Naive thymus-derived CD8-positive, alpha-beta T cell (primary cell): ENCODE measurements at regions not wholly inside any gene's neighbourhood (a gene's known extent, or its start where the extent isn't known, plus 50 kb on each side); places are given as distances from the start of the nearest gene placed in this dataset.

Source experiments
- ATAC-seq, 2 donors: fragments of 150-1000 bp; cut with Tn5 transposase in 1 of 2; sonication (Bioruptor Pico), chemical (Tn5 transposase) in 1 of 2; 1 replicate in 1 of 2; 2 replicates in 1 of 2; pipeline ENCODE4 v1.10.0; 2021; ENCODE audit warnings: mild to moderate bottlenecking in 2 of 2, moderate library complexity in 2 of 2
- POLR2A ChIA-PET: fragments of 350-600 bp; sonication (Branson Sonifier 250); formaldehyde crosslinking; loops from one replicate; lab custom pipeline; 2021; ENCODE audit warnings: antibody characterized with exemption; lab: Charles Lee
- DNase-seq, 10 donors: peaks; one replicate each; pipeline versions ENCODE4 v3.0.0 to v3.0.0-alpha.2; 2020 to 2022
- H3K27ac Mint-ChIP-seq, 10 donors: one replicate each; pipeline ENCODE4 v1.8.0; 2020 to 2022; ENCODE audit warnings: mild to moderate bottlenecking in 10 of 10, mixed read lengths in 10 of 10, moderate library complexity in 4 of 10, inconsistent platforms in 1 of 10
- H3K27me3 Mint-ChIP-seq, 5 donors: one replicate each; pipeline ENCODE4 v1.8.0; 2021 to 2022; ENCODE audit warnings: mixed read lengths in 5 of 5
- H3K36me3 Mint-ChIP-seq, 3 donors: one replicate each; pipeline ENCODE4 v1.8.0; 2020 to 2022; ENCODE audit warnings: mixed read lengths in 3 of 3, mild to moderate bottlenecking in 2 of 3, inconsistent platforms in 1 of 3
- H3K4me1 Mint-ChIP-seq, 4 donors: one replicate each; pipeline ENCODE4 v1.8.0; 2021 to 2022; ENCODE audit warnings: mixed read lengths in 4 of 4
- H3K4me3 Mint-ChIP-seq, 10 donors: one replicate each; pipeline ENCODE4 v1.8.0; 2020 to 2022; ENCODE audit warnings: mild to moderate bottlenecking in 10 of 10, mixed read lengths in 10 of 10, moderate library complexity in 6 of 10, inconsistent platforms in 1 of 10
- H3K9me3 Mint-ChIP-seq, 9 donors: one replicate each; pipeline ENCODE4 v1.8.0; 2020 to 2022; ENCODE audit warnings: mixed read lengths in 9 of 9, mild to moderate bottlenecking in 3 of 9, inconsistent platforms in 1 of 9, moderate library complexity in 1 of 9

DNA sequence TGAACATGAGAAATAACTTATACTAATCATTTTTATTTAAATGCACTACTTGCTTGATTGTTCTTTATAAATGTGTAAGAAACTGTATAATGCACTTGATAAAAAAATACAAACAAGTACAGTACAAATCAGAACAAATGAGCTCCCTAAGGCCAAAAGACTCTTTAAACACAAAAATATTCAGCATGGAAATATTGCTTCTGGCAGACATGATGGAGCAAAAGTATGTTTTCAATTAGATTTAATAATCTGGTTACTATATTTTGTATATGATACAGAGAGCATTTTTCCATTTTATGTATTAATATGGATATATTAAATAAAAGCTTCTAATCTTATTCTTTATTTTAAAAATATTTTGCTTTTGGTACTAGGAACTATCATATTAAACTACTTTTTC is 800.2 kb upstream of the LRFN5 start:
- Mint-ChIP-seq H3K4me3 (no peak overlapping the region), H3K27me3 (no peaks in the 10 kb centered on the region), H3K9me3 (peaks cover 0 to 13% (median 5%) of the 10 kb centered on the region in 9 donors), H3K36me3 (no peaks in the 10 kb centered on the region), H3K27ac (no peak overlapping the region), H3K4me1 (no peaks in the 10 kb centered on the region)
- no peak for DNase-seq
- POLR2A ChIA-PET = no interaction called here
- ATAC-seq = no peak

DNA sequence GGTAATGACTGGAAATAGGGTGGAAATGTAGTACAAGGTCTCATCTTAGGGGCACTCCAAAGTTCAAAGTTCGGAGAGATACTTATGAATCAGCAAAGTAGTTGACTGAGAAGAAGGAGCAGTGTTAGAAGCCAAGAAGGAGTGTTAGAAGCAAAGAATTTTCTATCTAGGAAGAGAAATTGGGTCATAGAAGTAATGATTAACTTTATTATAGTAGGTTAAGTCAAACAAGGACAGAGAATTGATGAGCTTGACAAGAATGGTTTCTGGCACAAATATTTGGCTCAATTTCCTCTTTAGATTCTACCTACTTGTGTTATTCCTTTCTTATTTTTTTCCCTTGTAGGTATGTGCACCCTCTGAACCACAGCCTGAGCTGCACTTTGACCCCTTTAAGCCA is 810.5 kb upstream of the LRFN5 start:
- Mint-ChIP-seq H3K27me3 (no peaks in the 10 kb centered on the region), H3K4me3 (no peak overlapping the region), H3K27ac (no peak overlapping the region), H3K4me1 (peaks cover 0 to 2% (median 0%) of the 10 kb centered on the region in 4 donors), H3K9me3 (peaks cover 0 to 23% (median 2%) of the 10 kb centered on the region in 9 donors), H3K36me3 (peaks cover 0 to 4% (median 0%) of the 10 kb centered on the region in 3 donors)
- POLR2A ChIA-PET = no interaction called here
- DNase-seq (no peak), ATAC-seq (no peak)

DNA sequence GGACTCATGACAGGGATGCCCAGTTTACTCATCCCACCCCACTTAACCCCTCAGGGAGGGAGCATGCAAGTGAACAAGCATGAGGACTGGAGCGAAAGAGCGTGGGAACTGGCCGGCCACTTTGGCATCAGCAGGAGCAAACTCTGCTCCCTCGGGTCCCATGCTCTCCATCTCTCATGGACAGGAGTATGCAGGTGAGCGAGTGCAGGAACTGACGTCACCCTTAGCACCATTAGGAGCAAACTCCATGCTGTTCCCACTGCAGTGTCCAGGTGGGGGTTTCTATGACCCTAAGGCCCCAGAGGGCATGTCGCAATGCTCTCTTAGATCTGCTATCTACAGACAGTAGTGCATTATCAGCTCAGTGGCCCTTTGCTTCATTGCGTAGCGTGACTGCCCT is 821.8 kb upstream of the LRFN5 start:
- no peak for DNase-seq
- H3K27ac Mint-ChIP-seq = no peak overlapping the region
- no peaks in the 10 kb centered on the region for H3K36me3 Mint-ChIP-seq
- H3K4me3 Mint-ChIP-seq = no peak overlapping the region
- POLR2A ChIA-PET = no interaction called here
- no peak for ATAC-seq
- peaks cover 0 to 13% (median 3%) of the 10 kb centered on the region in 9 donors for H3K9me3 Mint-ChIP-seq
- peaks cover 0 to 4% (median 0%) of the 10 kb centered on the region in 5 donors for H3K27me3 Mint-ChIP-seq
- no peaks in the 10 kb centered on the region for H3K4me1 Mint-ChIP-seq

DNA sequence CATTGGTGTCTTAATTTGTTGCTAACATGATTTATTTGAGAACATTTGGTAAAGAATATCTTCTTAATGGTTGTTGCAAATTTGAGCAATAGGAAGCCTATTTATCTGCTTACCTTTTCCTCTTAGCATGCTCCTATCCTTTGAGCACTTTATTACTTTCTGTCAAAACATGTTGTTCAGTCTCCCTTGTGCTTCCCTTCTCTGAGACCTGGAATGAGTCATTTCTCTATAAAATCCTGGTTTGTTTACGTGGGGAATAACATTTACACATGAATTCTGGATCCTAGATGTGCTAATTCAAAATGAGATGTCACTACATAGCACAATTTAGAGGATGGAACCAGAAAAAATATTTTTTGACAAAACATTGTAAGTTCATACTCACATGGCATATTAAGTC is 844.0 kb upstream of the LRFN5 start:
- H3K36me3 Mint-ChIP-seq = no peaks in the 10 kb centered on the region
- no peaks in the 10 kb centered on the region for H3K4me1 Mint-ChIP-seq
- peaks cover 0 to 5% (median 0%) of the 10 kb centered on the region in 5 donors for H3K27me3 Mint-ChIP-seq
- ATAC-seq (no peak), DNase-seq (no peak)
- H3K4me3 Mint-ChIP-seq = no peak overlapping the region
- POLR2A ChIA-PET = no interaction called here
- H3K9me3 Mint-ChIP-seq = peaks cover 0 to 14% (median 4%) of the 10 kb centered on the region in 9 donors
- H3K27ac Mint-ChIP-seq = no peak overlapping the region

DNA sequence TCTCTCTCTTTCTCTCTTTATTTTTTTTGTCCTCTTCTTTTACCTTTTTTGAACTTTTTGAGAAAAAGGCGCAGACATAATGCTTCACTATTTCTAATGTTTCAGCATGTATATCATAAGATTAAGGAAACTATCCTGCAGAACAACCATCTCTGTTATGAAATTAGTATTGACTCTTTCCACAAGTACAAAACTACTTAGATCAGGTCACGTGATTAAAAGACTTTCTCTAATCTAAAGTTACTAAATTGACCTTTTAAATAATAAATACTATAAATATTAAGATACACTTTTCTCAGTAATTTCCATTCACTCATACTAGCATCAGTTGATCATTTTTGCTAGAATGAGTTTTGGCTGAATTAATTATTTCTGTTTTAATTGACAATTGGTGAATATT is 844.5 kb upstream of the LRFN5 start:
- no peaks in the 10 kb centered on the region for H3K4me1 Mint-ChIP-seq
- H3K9me3 Mint-ChIP-seq = peaks cover 0 to 18% (median 7%) of the 10 kb centered on the region in 9 donors
- POLR2A ChIA-PET = no interaction called here
- no peak overlapping the region for H3K27ac Mint-ChIP-seq
- H3K36me3 Mint-ChIP-seq = no peaks in the 10 kb centered on the region
- DNase-seq (no peak), ATAC-seq (no peak)
- no peak overlapping the region for H3K4me3 Mint-ChIP-seq
- H3K27me3 Mint-ChIP-seq = peaks cover 0 to 5% (median 0%) of the 10 kb centered on the region in 5 donors

DNA sequence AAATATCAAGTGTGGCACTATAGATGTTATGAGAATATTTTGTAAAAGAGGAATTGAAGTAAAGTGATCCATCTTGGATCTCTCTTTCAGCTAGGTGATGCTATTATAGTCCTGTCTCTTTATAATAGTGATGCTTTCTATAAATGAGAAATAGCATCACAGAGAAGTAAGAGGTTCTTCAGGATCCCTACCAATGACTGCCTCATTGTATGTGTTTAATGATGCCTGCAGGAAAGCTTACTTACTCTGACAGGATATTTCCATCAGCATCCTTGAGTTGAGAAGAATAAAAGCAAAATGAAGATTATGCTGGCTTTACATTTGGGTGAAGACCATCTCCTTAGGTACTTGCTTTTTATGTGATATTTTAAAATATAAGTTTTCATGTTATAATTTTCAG is 846.0 kb upstream of the LRFN5 start:
- Mint-ChIP-seq H3K36me3 (no peaks in the 10 kb centered on the region), H3K4me1 (no peaks in the 10 kb centered on the region), H3K9me3 (peaks cover 0 to 27% (median 13%) of the 10 kb centered on the region in 9 donors), H3K4me3 (no peak overlapping the region), H3K27me3 (peaks cover 0 to 5% (median 0%) of the 10 kb centered on the region in 5 donors), H3K27ac (no peak overlapping the region)
- DNase-seq (no peak), ATAC-seq (no peak)
- POLR2A ChIA-PET = no interaction called here

DNA sequence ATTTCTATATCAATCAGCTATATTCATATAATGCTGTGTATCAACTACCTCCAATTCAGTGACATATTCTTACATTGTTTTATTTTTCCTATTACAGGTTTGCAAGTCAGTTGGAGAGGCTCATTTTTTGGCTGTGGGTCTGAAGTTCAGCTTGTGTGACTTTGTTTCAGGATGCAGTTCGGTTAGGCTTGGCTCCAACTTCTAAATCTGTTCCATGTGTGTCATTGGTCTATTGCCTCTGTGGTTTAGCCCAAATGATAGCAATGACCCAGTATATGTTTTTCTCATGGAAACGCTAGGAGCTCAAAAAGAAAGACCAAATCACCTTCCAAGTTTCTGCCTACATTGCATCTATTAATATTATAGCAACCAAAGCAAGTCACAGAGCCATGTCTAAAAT is 848.6 kb upstream of the LRFN5 start:
- Mint-ChIP-seq H3K27me3 (peaks cover 0 to 5% (median 0%) of the 10 kb centered on the region in 5 donors), H3K36me3 (no peaks in the 10 kb centered on the region), H3K4me1 (no peaks in the 10 kb centered on the region), H3K9me3 (peaks cover 0 to 42% (median 19%) of the 10 kb centered on the region in 9 donors), H3K27ac (no peak overlapping the region), H3K4me3 (no peak overlapping the region)
- ATAC-seq (no peak), DNase-seq (no peak)
- POLR2A ChIA-PET = no interaction called here

DNA sequence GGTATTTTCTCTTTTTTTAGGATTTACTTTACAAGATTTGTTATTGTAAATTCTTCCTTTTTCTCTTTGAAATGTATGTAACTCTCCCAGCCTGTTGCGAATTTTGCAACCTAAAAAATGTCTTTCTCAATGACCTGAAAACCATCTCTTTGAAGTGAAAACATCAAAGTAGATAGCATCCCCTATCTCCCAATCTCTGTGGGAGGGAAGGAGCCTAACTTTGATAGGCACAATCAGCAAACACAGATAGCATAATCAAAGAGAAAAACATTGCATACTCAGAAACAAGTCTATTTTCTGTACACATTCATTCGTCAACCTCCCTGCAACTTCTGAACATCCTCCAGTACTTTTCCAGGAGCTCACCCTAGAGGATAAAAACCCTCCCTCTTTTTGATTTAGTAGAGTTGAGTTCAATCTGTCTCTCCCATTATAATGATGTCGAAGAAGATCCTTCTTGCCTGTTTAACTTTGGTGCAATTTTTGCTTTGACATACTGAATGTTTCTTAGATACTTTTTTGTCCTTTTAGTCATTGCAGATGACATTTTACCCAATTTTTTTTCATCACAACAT is 849.2 kb upstream of the LRFN5 start:
- H3K4me3 Mint-ChIP-seq = no peak overlapping the region
- ATAC-seq (no peak), DNase-seq (no peak)
- H3K27ac Mint-ChIP-seq = no peak overlapping the region
- peaks cover 0 to 5% (median 0%) of the 10 kb centered on the region in 5 donors for H3K27me3 Mint-ChIP-seq
- no peaks in the 10 kb centered on the region for H3K4me1 Mint-ChIP-seq
- POLR2A ChIA-PET = no interaction called here
- peaks cover 0 to 46% (median 19%) of the 10 kb centered on the region in 9 donors for H3K9me3 Mint-ChIP-seq
- H3K36me3 Mint-ChIP-seq = no peaks in the 10 kb centered on the region

DNA sequence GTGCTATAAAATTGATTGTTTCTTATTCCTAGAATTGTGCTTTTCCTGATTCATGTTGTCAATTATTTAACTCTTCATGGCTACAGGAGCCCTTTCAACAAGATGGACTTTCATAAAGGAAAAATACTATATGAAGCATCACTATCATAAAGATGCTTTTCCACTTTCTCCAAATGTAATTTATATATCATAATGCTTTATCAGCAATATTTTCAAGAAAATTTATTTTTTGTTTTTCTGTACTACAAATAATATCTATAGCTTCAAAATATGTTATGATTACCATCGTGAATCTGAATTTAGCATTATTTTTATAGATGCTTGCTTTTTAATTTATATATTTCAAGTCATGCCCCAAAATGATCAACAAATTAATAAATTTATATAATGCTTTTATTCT is 873.5 kb upstream of the LRFN5 start:
- H3K9me3 Mint-ChIP-seq = peaks cover 1 to 19% (median 9%) of the 10 kb centered on the region in 9 donors

DNA sequence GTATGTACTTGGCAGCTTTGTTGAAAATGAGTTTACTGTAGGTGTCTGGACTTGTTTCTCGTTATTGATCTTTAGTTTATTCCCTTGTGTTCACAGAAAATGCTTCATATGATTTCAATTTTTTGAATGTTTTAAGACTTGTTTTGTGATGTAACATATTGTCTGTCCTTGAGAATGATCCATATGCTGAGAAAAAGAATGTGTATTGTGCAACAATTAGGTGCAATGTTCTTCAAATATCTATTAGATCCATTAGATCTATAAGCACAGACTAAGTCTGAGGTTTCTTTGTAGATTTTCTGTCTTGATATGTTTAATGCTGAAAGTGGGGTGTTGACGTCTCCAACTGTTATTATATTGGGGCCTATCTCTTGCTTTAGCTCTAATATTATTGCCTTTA is 879.6 kb upstream of the LRFN5 start:
- no peaks in the 10 kb centered on the region for H3K4me1 Mint-ChIP-seq
- no peak overlapping the region for H3K4me3 Mint-ChIP-seq
- ATAC-seq (no peak), DNase-seq (no peak)
- H3K27ac Mint-ChIP-seq = no peak overlapping the region
- no peaks in the 10 kb centered on the region for H3K27me3 Mint-ChIP-seq
- POLR2A ChIA-PET = no interaction called here
- no peaks in the 10 kb centered on the region for H3K36me3 Mint-ChIP-seq
- peaks cover 3 to 31% (median 13%) of the 10 kb centered on the region in 9 donors for H3K9me3 Mint-ChIP-seq

More for the DNA sequence above, 873.5 kb upstream of the LRFN5 start:
- POLR2A ChIA-PET = no interaction called here
- no peak overlapping the region for H3K4me3 Mint-ChIP-seq
- ATAC-seq (no peak), DNase-seq (no peak)
- peaks cover 0 to 6% (median 0%) of the 10 kb centered on the region in 3 donors for H3K36me3 Mint-ChIP-seq
- H3K27me3 Mint-ChIP-seq = no peaks in the 10 kb centered on the region
- H3K4me1 Mint-ChIP-seq = no peaks in the 10 kb centered on the region
- no peak overlapping the region for H3K27ac Mint-ChIP-seq

DNA sequence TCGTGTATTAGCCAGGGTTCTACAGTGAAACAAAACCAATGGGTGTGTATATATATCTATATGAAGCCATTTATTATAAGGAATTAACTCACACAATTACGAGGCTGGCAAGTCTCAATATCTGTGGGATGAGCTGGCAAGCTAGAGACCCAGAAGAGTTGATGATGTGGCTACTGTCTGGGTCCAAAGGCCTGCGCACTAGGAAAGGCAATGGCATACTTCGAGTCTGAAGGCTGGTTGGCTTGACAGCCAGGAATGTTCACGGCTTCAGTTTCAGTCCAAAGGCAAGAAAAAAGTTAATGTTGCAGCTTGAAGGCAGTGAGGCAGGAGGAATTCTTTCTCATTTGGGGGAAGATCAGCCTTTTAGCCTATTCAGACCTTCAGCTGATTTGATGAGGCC is 893.3 kb upstream of the LRFN5 start:
- POLR2A ChIA-PET = no interaction called here
- H3K36me3 Mint-ChIP-seq = no peaks in the 10 kb centered on the region
- H3K4me3 Mint-ChIP-seq = no peak overlapping the region
- peaks cover 8 to 44% (median 17%) of the 10 kb centered on the region in 9 donors for H3K9me3 Mint-ChIP-seq
- H3K27ac Mint-ChIP-seq = no peak overlapping the region
- H3K4me1 Mint-ChIP-seq = no peaks in the 10 kb centered on the region
- ATAC-seq (no peak), DNase-seq (no peak)
- H3K27me3 Mint-ChIP-seq = no peaks in the 10 kb centered on the region

DNA sequence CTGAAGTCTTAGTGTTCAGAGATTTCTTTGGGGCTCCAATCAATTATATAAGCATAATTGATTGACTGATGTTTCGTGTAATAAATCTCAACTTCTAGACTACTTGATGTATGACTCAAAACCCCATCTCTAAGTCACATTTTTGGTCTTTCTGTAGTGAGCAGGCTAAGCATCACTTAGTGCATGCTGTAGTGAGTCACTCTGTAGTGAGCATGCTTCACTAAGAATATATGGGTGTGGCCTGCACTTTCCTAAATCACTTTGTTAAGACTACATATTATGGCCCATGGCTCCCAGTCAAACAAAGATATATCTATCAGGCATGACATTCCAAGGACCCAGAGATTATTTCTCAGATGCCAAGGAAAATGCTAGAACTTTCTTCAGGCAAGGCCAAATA is 909.4 kb upstream of the LRFN5 start:
- H3K27me3 Mint-ChIP-seq = peaks cover 0 to 5% (median 0%) of the 10 kb centered on the region in 5 donors
- H3K27ac Mint-ChIP-seq = no peak overlapping the region
- ATAC-seq (no peak), DNase-seq (no peak)
- no peak overlapping the region for H3K4me3 Mint-ChIP-seq
- peaks cover 0 to 5% (median 0%) of the 10 kb centered on the region in 9 donors for H3K9me3 Mint-ChIP-seq
- H3K36me3 Mint-ChIP-seq = no peaks in the 10 kb centered on the region
- no peaks in the 10 kb centered on the region for H3K4me1 Mint-ChIP-seq
- POLR2A ChIA-PET = no interaction called here

DNA sequence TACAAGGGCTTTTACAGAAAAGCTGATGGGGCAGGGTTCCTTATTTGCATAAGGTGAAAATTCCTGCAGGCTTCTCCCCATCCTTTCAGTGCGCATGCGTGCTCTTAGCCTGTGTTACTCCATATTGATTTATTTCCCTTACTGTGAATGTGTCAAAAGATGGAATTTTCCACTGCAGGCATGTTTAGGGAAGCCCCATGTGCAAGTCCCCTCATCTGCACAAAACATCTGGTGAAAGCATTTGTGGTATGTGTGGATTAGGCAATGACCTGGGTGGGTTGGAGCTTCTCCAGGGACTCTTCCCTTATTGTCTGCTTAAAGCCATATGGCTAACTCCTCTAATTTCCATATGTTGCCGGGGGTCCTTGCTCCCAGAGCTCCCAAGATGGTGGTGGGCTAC is 912.7 kb upstream of the LRFN5 start:
- no peak for ATAC-seq
- Mint-ChIP-seq H3K27me3 (peaks cover 0 to 5% (median 0%) of the 10 kb centered on the region in 5 donors), H3K27ac (no peak overlapping the region), H3K9me3 (peaks cover 0 to 5% (median 0%) of the 10 kb centered on the region in 9 donors), H3K4me1 (no peaks in the 10 kb centered on the region), H3K36me3 (no peaks in the 10 kb centered on the region), H3K4me3 (no peak overlapping the region)
- no peak for DNase-seq
- POLR2A ChIA-PET = no interaction called here

DNA sequence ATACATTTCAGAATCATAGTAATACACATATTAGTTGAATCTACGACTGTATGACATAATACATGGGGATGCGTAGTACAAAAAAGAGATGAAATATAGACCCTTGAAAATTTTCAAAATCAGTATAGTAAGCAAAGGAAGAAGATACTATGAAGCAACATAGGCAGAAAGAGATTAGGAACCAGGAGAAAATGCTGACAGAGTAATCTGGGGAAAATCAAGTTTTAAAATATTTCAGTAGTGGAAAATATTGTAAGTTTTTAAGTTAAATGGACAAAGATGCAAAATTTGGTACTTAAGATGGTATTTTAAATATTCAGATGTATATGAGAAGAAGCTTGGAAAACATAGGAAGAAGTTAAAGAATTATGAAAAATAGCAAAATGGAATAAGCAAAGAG is 915.6 kb upstream of the LRFN5 start:
- Mint-ChIP-seq H3K27ac (no peak overlapping the region), H3K4me3 (no peak overlapping the region), H3K4me1 (no peaks in the 10 kb centered on the region), H3K9me3 (peaks cover 0 to 5% (median 0%) of the 10 kb centered on the region in 9 donors), H3K36me3 (no peaks in the 10 kb centered on the region), H3K27me3 (peaks cover 0 to 5% (median 0%) of the 10 kb centered on the region in 5 donors)
- POLR2A ChIA-PET = no interaction called here
- no peak for ATAC-seq
- DNase-seq = no peak
